H9 (cell line): ENCODE measurements at regions not wholly inside any gene's neighbourhood (a gene's known extent, or its start where the extent isn't known, plus 50 kb on each side); places are given as distances from the start of the nearest gene placed in this dataset.

ENCODE experiments used
- DNase-seq: peaks from one replicate; pipeline ENCODE4 v3.0.0-alpha.2; 2017
- H2AFZ ChIP-seq: one replicate; pipeline ENCODE4 v1.6.1; 2013; ENCODE audit warnings: mild to moderate bottlenecking, low read length, control low read depth, moderate library complexity
- H2AK5ac ChIP-seq: 2 replicates; pipeline ENCODE4 v1.6.1; 2013; ENCODE audit warnings: low read length, control low read depth, mixed read lengths; ENCODE audit not compliant: insufficient read length
- H2BK120ac ChIP-seq: one replicate; pipeline ENCODE4 v1.6.1; 2013; ENCODE audit warnings: low read depth, mild to moderate bottlenecking, low read length, control low read depth, inconsistent platforms; ENCODE audit not compliant: poor library complexity, severe bottlenecking
- H2BK12ac ChIP-seq: 2 replicates; pipeline ENCODE4 v1.6.1; 2013; ENCODE audit warnings: low read length, control low read depth, mixed read lengths, low read depth; ENCODE audit not compliant: insufficient read length
- H2BK15ac ChIP-seq: 2 replicates; pipeline ENCODE4 v1.6.1; 2013; ENCODE audit warnings: low read depth, low read length, control low read depth
- H2BK20ac ChIP-seq: one replicate; pipeline ENCODE4 v1.6.1; 2013; ENCODE audit warnings: low read depth, mild to moderate bottlenecking, low read length, control low read depth, inconsistent platforms; ENCODE audit not compliant: poor library complexity, severe bottlenecking
- H2BK5ac ChIP-seq: 2 replicates; pipeline ENCODE4 v1.6.1; 2013; ENCODE audit warnings: low read length, control low read depth, mixed read lengths; ENCODE audit not compliant: insufficient read length
- H3K14ac ChIP-seq: 2 replicates; pipeline ENCODE4 v1.6.1; 2013; ENCODE audit warnings: low read length, control low read depth; ENCODE audit not compliant: insufficient read depth
- H3K18ac ChIP-seq: 2 replicates; pipeline ENCODE4 v1.6.1; 2013; ENCODE audit warnings: low read depth, mild to moderate bottlenecking, mixed read lengths, low read length, control low read depth; ENCODE audit not compliant: insufficient read length
- H3K23ac ChIP-seq: 2 replicates; pipeline ENCODE4 v1.6.1; 2013; ENCODE audit warnings: low read length, control low read depth, mixed read lengths, low read depth; ENCODE audit not compliant: insufficient read length
- H3K23me2 ChIP-seq: 2 replicates; pipeline ENCODE4 v1.6.1; 2013; ENCODE audit warnings: low read depth, mild to moderate bottlenecking, mixed read lengths, low read length, control low read depth; ENCODE audit not compliant: insufficient read length, poor library complexity, severe bottlenecking
- H3K27ac ChIP-seq: 2 replicates; pipeline ENCODE4 v1.5.1; 2013; ENCODE audit warnings: low read length, control low read depth, mixed read lengths, low read depth; ENCODE audit not compliant: insufficient read length
- H3K27me3 ChIP-seq: 2 replicates; pipeline ENCODE4 v1.6.1; 2013; ENCODE audit warnings: low read length, control low read depth, inconsistent platforms; ENCODE audit not compliant: insufficient read depth
- H3K4ac ChIP-seq: 2 replicates; pipeline ENCODE4 v1.6.1; 2013; ENCODE audit warnings: low read depth, mild to moderate bottlenecking, control low read depth, inconsistent platforms, low read length, moderate library complexity
- H3K4me1 ChIP-seq: 2 replicates; pipeline ENCODE4 v1.6.1; 2013; ENCODE audit warnings: low read length, control low read depth, inconsistent platforms; ENCODE audit not compliant: insufficient read depth
- H3K4me2 ChIP-seq: 2 replicates; pipeline ENCODE4 v1.6.1; 2013; ENCODE audit warnings: low read length, control low read depth, mixed read lengths; ENCODE audit not compliant: insufficient read length, insufficient read depth
- H3K56ac ChIP-seq: 2 replicates; pipeline ENCODE4 v1.6.1; 2013; ENCODE audit warnings: low read depth, mild to moderate bottlenecking, mixed read lengths, low read length, control low read depth; ENCODE audit not compliant: insufficient read length
- H3K79me1 ChIP-seq: 2 replicates; pipeline ENCODE4 v1.6.1; 2013; ENCODE audit warnings: low read depth, mild to moderate bottlenecking, moderate library complexity, low read length, control low read depth, inconsistent platforms; ENCODE audit not compliant: insufficient read depth, poor library complexity, severe bottlenecking
- H3K79me2 ChIP-seq: 2 replicates; pipeline ENCODE4 v1.6.1; 2013; ENCODE audit warnings: low read length, control low read depth, inconsistent platforms; ENCODE audit not compliant: insufficient read depth
- H3K9ac ChIP-seq: 2 replicates; pipeline ENCODE4 v1.6.1; 2013; ENCODE audit warnings: low read length, control low read depth, mixed read lengths; ENCODE audit not compliant: insufficient read length; ENCODE audit errors: extremely low read depth
- H3K9me3 ChIP-seq: one replicate; pipeline ENCODE4 v1.6.1; 2013; ENCODE audit warnings: low read depth, low read length, inconsistent platforms; ENCODE audit not compliant: control insufficient read depth
- H3T11ph ChIP-seq: one replicate; pipeline ENCODE4 v1.6.1; 2013; ENCODE audit warnings: mild to moderate bottlenecking, low read length, control low read depth, inconsistent platforms
- H4K20me1 ChIP-seq: one replicate; pipeline ENCODE4 v1.6.1; 2013; ENCODE audit not compliant: control insufficient read depth, insufficient read length, insufficient read depth
- H4K5ac ChIP-seq: 2 replicates; pipeline ENCODE4 v1.6.1; 2013; ENCODE audit warnings: low read depth, mild to moderate bottlenecking, mixed read lengths, low read length, control low read depth; ENCODE audit not compliant: insufficient read length
- H4K8ac ChIP-seq: replicated peaks from 2 replicates; pipeline ENCODE4 v1.6.1; 2013; ENCODE audit warnings: low read length, control low read depth, mixed read lengths, low read depth; ENCODE audit not compliant: insufficient read length
- H4K91ac ChIP-seq: 2 replicates; pipeline ENCODE4 v1.6.1; 2013; ENCODE audit warnings: low read depth, mild to moderate bottlenecking, moderate library complexity, mixed read lengths, low read length, control low read depth; ENCODE audit not compliant: insufficient read length
- H3K27ac Mint-ChIP-seq, 3 experiments: 2 replicates in 2 of 3; 3 replicates in 1 of 3; pipeline ENCODE4 v1.8.0; 2020 to 2021; ENCODE audit warnings: mixed read lengths in 3 of 3, mild to moderate bottlenecking in 1 of 3, moderate library complexity in 1 of 3
- H3K27me3 Mint-ChIP-seq: 2 replicates; pipeline ENCODE4 v1.8.0; 2021; ENCODE audit warnings: low read depth, mild to moderate bottlenecking, moderate library complexity, mixed read lengths
- H3K36me3 Mint-ChIP-seq, 3 experiments: 2 replicates in 2 of 3; 3 replicates in 1 of 3; pipeline ENCODE4 v1.8.0; 2020 to 2021; ENCODE audit warnings: low read depth in 3 of 3, mixed read lengths in 3 of 3; ENCODE audit not compliant: insufficient read depth in 1 of 3
- H3K4me1 Mint-ChIP-seq, 2 experiments: 2 replicates each; pipeline ENCODE4 v1.8.0; 2020; ENCODE audit warnings: mixed read lengths in 2 of 2
- H3K4me3 Mint-ChIP-seq, 2 experiments: 2 replicates in 1 of 2; 3 replicates in 1 of 2; pipeline ENCODE4 v1.8.0; 2020 to 2021; ENCODE audit warnings: mild to moderate bottlenecking in 2 of 2, mixed read lengths in 2 of 2, moderate library complexity in 1 of 2
- H3K9me3 Mint-ChIP-seq, 2 experiments: 2 replicates in 1 of 2; 3 replicates in 1 of 2; pipeline ENCODE4 v1.8.0; 2020; ENCODE audit warnings: mild to moderate bottlenecking in 2 of 2, mixed read lengths in 2 of 2, moderate library complexity in 1 of 2
- WGBS: extraction: QIAGEN DNeasy Blood & Tissue Kit; methylation state at CpG from one replicate; pipeline ENCODE4 v1.1.7; 2013; ENCODE audit warnings: missing lambda C conversion rate, low lambda C conversion rate, mixed read lengths; ENCODE audit not compliant: insufficient read length; ENCODE audit errors: extremely low coverage; 5-methylcytosine and 5-hydroxymethylcytosine counted together
- TF ChIP-seq, protein P1 (sequence below): fragments of 200-600 bp; sonication (generic); conservative IDR thresholded peaks from 3 replicates; pipeline ENCODE4 v1.8.0; 2021; ENCODE audit warnings: antibody characterized with exemption, mild to moderate bottlenecking

DNA sequence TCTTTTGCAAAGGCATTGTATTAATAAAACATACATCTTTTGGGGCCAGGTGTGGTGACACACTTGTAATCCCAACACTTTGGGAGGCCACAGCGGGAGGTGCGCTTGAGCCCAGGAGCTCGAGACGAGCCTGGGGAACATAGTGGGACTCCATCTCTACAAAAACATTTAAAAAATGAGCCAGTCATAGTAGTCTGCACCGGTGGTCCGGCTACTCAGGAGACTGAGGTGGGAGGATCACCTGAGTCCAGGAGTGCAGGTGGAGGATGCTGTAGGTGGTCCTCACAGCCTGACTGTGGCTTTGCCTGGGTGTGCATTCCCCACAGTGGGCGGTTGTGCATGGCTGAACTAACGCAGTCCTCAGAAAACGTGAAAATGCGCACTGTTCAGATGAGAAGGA, 162.5 kb downstream of the DLL1 start:
- Histone ChIP-seq H3K9ac (no peak overlapping the region), H3K23ac (no peak overlapping the region), H2BK15ac (no peak overlapping the region), H3K23me2 (no peaks in the 10 kb centered on the region), H3K18ac (no peak overlapping the region), H3K79me2 (no peaks in the 10 kb centered on the region), H3K56ac (no peak overlapping the region), H2BK20ac (no peak overlapping the region), H3K4me1 (no peaks in the 10 kb centered on the region), H2BK12ac (no peak overlapping the region), H2BK5ac (no peak overlapping the region), H3K79me1 (no peaks in the 10 kb centered on the region), H3K14ac (no peak overlapping the region), H3K27ac (no peak overlapping the region), H2AK5ac (no peak overlapping the region), H3K9me3 (no peaks in the 10 kb centered on the region), H3K27me3 (no peaks in the 10 kb centered on the region), H2AFZ (no peak overlapping the region), H4K20me1 (no peaks in the 10 kb centered on the region), H3T11ph (no peak overlapping the region), H2BK120ac (no peak overlapping the region), H4K8ac (no peak overlapping the region), H3K4me2 (no peak overlapping the region), H4K91ac (no peak overlapping the region), H4K5ac (no peak overlapping the region), H3K4ac (no peak overlapping the region)
- H3K27me3 Mint-ChIP-seq, result peaks cover 2% of the 10 kb centered on the region
- no peak overlapping the region for H3K4me3 Mint-ChIP-seq
- no peaks in the 10 kb centered on the region; a peak in 1 of 7 replicates for H3K36me3 Mint-ChIP-seq
- no peaks in the 10 kb centered on the region; a peak in 2 of 4 replicates for H3K4me1 Mint-ChIP-seq
- TF ChIP-seq, protein P1, sequence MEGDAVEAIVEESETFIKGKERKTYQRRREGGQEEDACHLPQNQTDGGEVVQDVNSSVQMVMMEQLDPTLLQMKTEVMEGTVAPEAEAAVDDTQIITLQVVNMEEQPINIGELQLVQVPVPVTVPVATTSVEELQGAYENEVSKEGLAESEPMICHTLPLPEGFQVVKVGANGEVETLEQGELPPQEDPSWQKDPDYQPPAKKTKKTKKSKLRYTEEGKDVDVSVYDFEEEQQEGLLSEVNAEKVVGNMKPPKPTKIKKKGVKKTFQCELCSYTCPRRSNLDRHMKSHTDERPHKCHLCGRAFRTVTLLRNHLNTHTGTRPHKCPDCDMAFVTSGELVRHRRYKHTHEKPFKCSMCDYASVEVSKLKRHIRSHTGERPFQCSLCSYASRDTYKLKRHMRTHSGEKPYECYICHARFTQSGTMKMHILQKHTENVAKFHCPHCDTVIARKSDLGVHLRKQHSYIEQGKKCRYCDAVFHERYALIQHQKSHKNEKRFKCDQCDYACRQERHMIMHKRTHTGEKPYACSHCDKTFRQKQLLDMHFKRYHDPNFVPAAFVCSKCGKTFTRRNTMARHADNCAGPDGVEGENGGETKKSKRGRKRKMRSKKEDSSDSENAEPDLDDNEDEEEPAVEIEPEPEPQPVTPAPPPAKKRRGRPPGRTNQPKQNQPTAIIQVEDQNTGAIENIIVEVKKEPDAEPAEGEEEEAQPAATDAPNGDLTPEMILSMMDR, result no peak
- no peaks in the 10 kb centered on the region; a peak in 1 of 5 replicates for H3K9me3 Mint-ChIP-seq
- no CpG with 5 or more reads among the region's 10 CpGs for WGBS
- no peak overlapping the region; a peak in 1 of 7 replicates for H3K27ac Mint-ChIP-seq
- DNase-seq, result no peak
